Adrenal gland (tissue), 5 donors: ENCODE measurements at regions not wholly inside any gene's neighbourhood (a gene's known extent, or its start where the extent isn't known, plus 50 kb on each side); places are given as distances from the start of the nearest gene placed in this dataset.

Experiments used
- POLR2A ChIP-seq, 2 donors: fragments of 450-650 bp; IDR thresholded peaks; one replicate each; pipeline ENCODE4 v1.6.1; 2017; ENCODE audit warnings: antibody characterized with exemption in 2 of 2, mild to moderate bottlenecking in 2 of 2, moderate library complexity in 1 of 2
- TF ChIP-seq, protein P1 (sequence below), 6 experiments: fragments of 450-650 bp in 4 of 6; fragments of 200-600 bp in 2 of 6; sonication (generic) in 1 of 6; IDR thresholded peaks; 1 replicate in 5 of 6; 2 replicates in 1 of 6; pipeline versions ENCODE4 v1.5.1 to v1.8.0; 2016 to 2021; ENCODE audit warnings: antibody characterized with exemption in 6 of 6, mild to moderate bottlenecking in 2 of 6, moderate library complexity in 1 of 6
- donor health status: DM: no; HTN: no; CAD: no.

DNA sequence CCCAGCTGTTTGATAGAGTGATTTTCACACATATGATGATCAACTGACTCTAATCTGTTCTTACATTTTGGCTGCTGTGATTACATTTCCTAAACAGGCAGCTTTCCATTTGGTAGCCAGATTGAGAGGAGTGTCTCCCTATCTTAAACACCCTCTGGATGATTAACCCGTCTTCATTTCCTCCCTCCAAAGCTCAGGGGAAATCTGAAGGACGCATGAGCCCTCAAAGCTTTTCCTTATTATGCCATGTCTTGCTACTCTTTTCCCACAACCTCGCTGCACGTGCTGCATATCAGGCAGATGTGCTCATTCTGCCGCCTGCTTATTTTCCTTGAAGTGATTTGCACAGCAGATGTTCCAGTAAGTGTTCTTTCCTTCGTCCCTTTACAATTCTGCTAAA, 837.4 kb downstream of the LRRTM4 start:
- TF ChIP-seq, protein P1, sequence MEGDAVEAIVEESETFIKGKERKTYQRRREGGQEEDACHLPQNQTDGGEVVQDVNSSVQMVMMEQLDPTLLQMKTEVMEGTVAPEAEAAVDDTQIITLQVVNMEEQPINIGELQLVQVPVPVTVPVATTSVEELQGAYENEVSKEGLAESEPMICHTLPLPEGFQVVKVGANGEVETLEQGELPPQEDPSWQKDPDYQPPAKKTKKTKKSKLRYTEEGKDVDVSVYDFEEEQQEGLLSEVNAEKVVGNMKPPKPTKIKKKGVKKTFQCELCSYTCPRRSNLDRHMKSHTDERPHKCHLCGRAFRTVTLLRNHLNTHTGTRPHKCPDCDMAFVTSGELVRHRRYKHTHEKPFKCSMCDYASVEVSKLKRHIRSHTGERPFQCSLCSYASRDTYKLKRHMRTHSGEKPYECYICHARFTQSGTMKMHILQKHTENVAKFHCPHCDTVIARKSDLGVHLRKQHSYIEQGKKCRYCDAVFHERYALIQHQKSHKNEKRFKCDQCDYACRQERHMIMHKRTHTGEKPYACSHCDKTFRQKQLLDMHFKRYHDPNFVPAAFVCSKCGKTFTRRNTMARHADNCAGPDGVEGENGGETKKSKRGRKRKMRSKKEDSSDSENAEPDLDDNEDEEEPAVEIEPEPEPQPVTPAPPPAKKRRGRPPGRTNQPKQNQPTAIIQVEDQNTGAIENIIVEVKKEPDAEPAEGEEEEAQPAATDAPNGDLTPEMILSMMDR (IDR thresholded peaks at IDR 0.05) = no peak
- TF ChIP-seq POLR2A (IDR thresholded peaks at IDR 0.05) = no peak
